ENCODE measurements at regions not wholly inside any gene's neighbourhood (a gene's known extent, or its start where the extent isn't known, plus 50 kb on each side); places are given as distances from the start of the nearest gene placed in this dataset.

DNA sequence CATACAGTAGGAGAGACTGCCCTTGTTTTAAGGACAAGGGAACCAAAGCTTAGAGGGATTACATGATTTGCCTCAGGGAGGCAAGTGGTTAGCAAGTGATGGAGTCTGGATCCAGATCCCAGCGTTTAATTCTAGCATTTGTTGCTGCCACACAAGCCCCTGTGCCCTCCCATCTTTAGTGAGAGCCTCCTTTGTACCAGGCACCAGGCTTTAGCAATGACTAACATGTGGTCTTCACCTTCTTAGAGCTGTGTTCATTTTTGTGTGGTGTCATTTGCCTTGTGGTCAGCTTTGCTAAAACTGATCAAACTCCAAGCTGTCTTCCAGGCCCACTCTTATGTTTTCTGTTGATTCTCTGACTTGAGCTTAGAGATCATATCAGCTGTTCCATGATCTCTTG is 290.5 kb downstream of the RPLP1 start:
- TF ChIP-seq SP1 (IDR thresholded peaks at IDR 0.05) (no peak), TARDBP (IDR thresholded peaks at IDR 0.05) (no peak), SUZ12 (IDR thresholded peaks at IDR 0.05) (no peak), ZNF384 (IDR thresholded peaks at IDR 0.05) (no peak), FOXK2 (IDR thresholded peaks at IDR 0.05) (no peak), L3MBTL2 (conservative IDR thresholded peaks at IDR 0.05) (no peak), BHLHE40 (IDR thresholded peaks at IDR 0.05; ENCODE audit: borderline replicate concordance) (no peak), FOXM1 (IDR thresholded peaks at IDR 0.05; ENCODE audit: borderline replicate concordance) (no peak), CTBP1 (IDR thresholded peaks at IDR 0.05; ENCODE audit: borderline replicate concordance) (no peak), ELF4 (IDR thresholded peaks at IDR 0.05) (no peak), FOXA1 (IDR thresholded peaks at IDR 0.05) (no peak)

Data from HEK293T (cell line).